Gastrocnemius medialis (tissue), 4 donors: ENCODE measurements at regions not wholly inside any gene's neighbourhood (a gene's known extent, or its start where the extent isn't known, plus 50 kb on each side); places are given as distances from the start of the nearest gene placed in this dataset.

ENCODE experiments used
- CTCF ChIP-seq, 5 experiments: fragments of 450-650 bp in 3 of 5; fragments of 200-600 bp in 2 of 5; sonication (generic) in 2 of 5; IDR thresholded peaks in 4 of 5; conservative IDR thresholded peaks in 1 of 5; 1 replicate in 4 of 5; 2 replicates in 1 of 5; pipeline ENCODE4 v1.5.1; 2016 to 2019; ENCODE audit warnings: antibody characterized with exemption in 5 of 5, mild to moderate bottlenecking in 3 of 5, moderate library complexity in 3 of 5
- POLR2A ChIP-seq, 2 donors: fragments of 450-650 bp; IDR thresholded peaks; one replicate each; pipeline ENCODE4 v1.6.1; 2017; ENCODE audit warnings: antibody characterized with exemption in 2 of 2, mild to moderate bottlenecking in 2 of 2, moderate library complexity in 2 of 2

GRCh38 chr5:4862500-4862899 lies 277.6 kb upstream of the ADAMTS16 start:
- peak in 2 of 5 experiments; percentile 14 to 23 for TF ChIP-seq CTCF (IDR thresholded peaks at IDR 0.05 in 4 of 5, conservative IDR thresholded peaks at IDR 0.05 in 1 of 5)
- TF ChIP-seq POLR2A (IDR thresholded peaks at IDR 0.05): no peak
